Left ventricle myocardium inferior (tissue), 1 donor: ENCODE measurements at regions not wholly inside any gene's neighbourhood (a gene's known extent, or its start where the extent isn't known, plus 50 kb on each side); places are given as distances from the start of the nearest gene placed in this dataset.

ENCODE experiments used
- DNase-seq: peaks from one replicate; pipeline ENCODE4 v3.0.0-alpha.2; 2020
- H3K27ac ChIP-seq: fragments of 200-600 bp; replicated peaks from 2 replicates; pipeline ENCODE4 v1.8.0; 2021
- H3K27me3 ChIP-seq: fragments of 200-600 bp; 2 replicates; pipeline ENCODE4 v1.8.0; 2021; ENCODE audit warnings: low read depth
- H3K36me3 ChIP-seq: fragments of 200-600 bp; 2 replicates; pipeline ENCODE4 v1.8.0; 2021
- H3K4me1 ChIP-seq: fragments of 200-600 bp; 2 replicates; pipeline ENCODE4 v1.8.0; 2021
- H3K4me3 ChIP-seq: fragments of 200-600 bp; 2 replicates; pipeline ENCODE4 v1.8.0; 2021; ENCODE audit warnings: mild to moderate bottlenecking, moderate library complexity
- H3K9me3 ChIP-seq: fragments of 200-600 bp; replicated peaks from 2 replicates; pipeline ENCODE4 v1.8.0; 2021
- intact Hi-C: fragments of 100-400 bp; cut with micrococcal nuclease; formaldehyde crosslinking; loops from one replicate; pipeline ENCODE4 v1.11.0; 2022
- TF ChIP-seq, protein P1 (sequence below): fragments of 200-600 bp; IDR thresholded peaks from 2 replicates; pipeline ENCODE4 v1.8.0; 2021; ENCODE audit warnings: antibody characterized with exemption, mild to moderate bottlenecking, borderline replicate concordance
- donor health status: DM: no; HTN: yes; CAD: no; lungs with severe emphysema.

DNA sequence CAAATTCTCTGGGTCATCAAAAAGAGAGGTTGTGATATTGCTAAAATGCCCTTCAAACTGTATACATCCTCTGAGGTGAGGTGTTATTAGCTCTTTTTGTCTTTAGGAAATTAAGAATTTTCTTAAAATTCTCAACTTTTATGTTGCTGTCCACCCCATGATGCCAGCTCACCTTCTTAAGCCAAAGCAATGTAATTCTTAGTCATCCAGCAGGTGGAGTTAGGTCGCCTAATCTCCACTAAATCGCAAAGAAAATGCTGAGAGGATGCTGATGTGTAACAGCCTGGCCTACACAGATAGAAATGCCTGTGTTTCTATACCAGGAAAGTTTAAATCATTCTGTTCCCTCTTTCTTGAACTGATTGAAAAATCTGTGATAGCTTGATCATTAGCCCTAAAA is 770.2 kb upstream of the ALCAM start:
- no peaks in the 10 kb centered on the region for H3K36me3 ChIP-seq
- no peak overlapping the region for H3K4me3 ChIP-seq
- no peak for DNase-seq
- H3K27me3 ChIP-seq, result no peaks in the 10 kb centered on the region
- intact Hi-C loops, result no loop called here
- no peak overlapping the region for H3K27ac ChIP-seq
- no peaks in the 10 kb centered on the region for H3K4me1 ChIP-seq
- TF ChIP-seq, protein P1, sequence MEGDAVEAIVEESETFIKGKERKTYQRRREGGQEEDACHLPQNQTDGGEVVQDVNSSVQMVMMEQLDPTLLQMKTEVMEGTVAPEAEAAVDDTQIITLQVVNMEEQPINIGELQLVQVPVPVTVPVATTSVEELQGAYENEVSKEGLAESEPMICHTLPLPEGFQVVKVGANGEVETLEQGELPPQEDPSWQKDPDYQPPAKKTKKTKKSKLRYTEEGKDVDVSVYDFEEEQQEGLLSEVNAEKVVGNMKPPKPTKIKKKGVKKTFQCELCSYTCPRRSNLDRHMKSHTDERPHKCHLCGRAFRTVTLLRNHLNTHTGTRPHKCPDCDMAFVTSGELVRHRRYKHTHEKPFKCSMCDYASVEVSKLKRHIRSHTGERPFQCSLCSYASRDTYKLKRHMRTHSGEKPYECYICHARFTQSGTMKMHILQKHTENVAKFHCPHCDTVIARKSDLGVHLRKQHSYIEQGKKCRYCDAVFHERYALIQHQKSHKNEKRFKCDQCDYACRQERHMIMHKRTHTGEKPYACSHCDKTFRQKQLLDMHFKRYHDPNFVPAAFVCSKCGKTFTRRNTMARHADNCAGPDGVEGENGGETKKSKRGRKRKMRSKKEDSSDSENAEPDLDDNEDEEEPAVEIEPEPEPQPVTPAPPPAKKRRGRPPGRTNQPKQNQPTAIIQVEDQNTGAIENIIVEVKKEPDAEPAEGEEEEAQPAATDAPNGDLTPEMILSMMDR, result peak; percentile 31
- H3K9me3 ChIP-seq, result no peaks in the 10 kb centered on the region

DNA sequence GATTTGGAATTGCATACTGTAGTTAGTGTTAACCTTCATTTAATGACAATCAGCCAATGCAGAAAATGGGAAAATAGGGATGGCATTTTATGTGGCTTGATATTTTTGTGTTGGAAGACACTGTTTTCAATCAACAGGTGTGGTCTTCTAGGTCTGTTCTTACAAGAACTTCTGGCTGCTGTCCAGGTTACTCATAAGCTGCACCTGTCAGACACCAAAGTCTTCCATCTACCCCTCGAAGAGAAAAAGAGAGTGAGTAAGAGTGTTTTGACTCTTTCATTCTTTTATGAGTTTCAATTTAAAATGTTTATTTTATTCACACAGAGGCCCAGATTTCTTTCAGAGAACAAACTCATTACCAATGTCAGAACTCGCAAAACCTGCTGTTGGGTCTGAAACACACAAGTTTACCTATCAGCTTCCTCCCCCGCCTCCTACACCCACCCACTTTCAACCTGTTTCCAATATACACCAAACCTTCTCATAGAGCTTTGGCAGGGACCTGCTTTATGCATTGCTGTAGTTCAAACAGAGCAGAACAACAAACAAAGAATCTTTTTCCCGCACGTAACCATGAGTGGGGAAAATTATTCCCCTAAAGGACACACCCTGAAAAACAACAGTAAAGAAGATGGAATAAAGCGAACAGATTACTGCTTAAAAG is 767.7 kb upstream of the ALCAM start:
- H3K36me3 ChIP-seq, result no peaks in the 10 kb centered on the region
- intact Hi-C loops, result no loop called here
- no peak overlapping the region for H3K27ac ChIP-seq
- H3K27me3 ChIP-seq, result no peaks in the 10 kb centered on the region
- no peaks in the 10 kb centered on the region for H3K4me1 ChIP-seq
- no peaks in the 10 kb centered on the region for H3K9me3 ChIP-seq
- TF ChIP-seq, protein P1, result no peak
- H3K4me3 ChIP-seq, result no peak overlapping the region
- no peak for DNase-seq

- DNase-seq, result no peak
- Histone ChIP-seq H3K4me1 (no peaks in the 10 kb centered on the region), H3K27me3 (no peaks in the 10 kb centered on the region), H3K27ac (no peak overlapping the region), H3K9me3 (no peaks in the 10 kb centered on the region), H3K36me3 (no peaks in the 10 kb centered on the region), H3K4me3 (no peak overlapping the region)
- intact Hi-C loops, result no loop called here
- TF ChIP-seq, protein P1, result peak; percentile 27
Observed at GRCh38 chr3:104604326-104605010, 762.2 kb upstream of the ALCAM start.

- Histone ChIP-seq H3K9me3 (no peaks in the 10 kb centered on the region), H3K4me3 (no peak overlapping the region), H3K4me1 (no peaks in the 10 kb centered on the region), H3K27me3 (no peaks in the 10 kb centered on the region), H3K27ac (no peak overlapping the region), H3K36me3 (no peaks in the 10 kb centered on the region)
- no peak for DNase-seq
- TF ChIP-seq, protein P1, result no peak
- intact Hi-C loops, result no loop called here
Observed at GRCh38 chr3:104606812-104607211, 759.9 kb upstream of the ALCAM start.

GRCh38 chr3:104610730-104611652 is 755.7 kb upstream of the ALCAM start:
- Histone ChIP-seq H3K4me3 (no peak overlapping the region), H3K27me3 (no peaks in the 10 kb centered on the region), H3K36me3 (no peaks in the 10 kb centered on the region), H3K27ac (no peak overlapping the region), H3K4me1 (no peaks in the 10 kb centered on the region), H3K9me3 (no peaks in the 10 kb centered on the region)
- TF ChIP-seq, protein P1, result no peak
- intact Hi-C loops, result no loop called here
- no peak for DNase-seq
